22Rv1 (cell line): ENCODE measurements at regions not wholly inside any gene's neighbourhood (a gene's known extent, or its start where the extent isn't known, plus 50 kb on each side); places are given as distances from the start of the nearest gene placed in this dataset.

Experiments used
- CTCF ChIP-seq: fragments of 450-650 bp; IDR thresholded peaks from 2 replicates; pipeline ENCODE4 v1.5.1; 2017; ENCODE audit warnings: mild to moderate bottlenecking
- ZFX ChIP-seq: fragments of 450-650 bp; IDR thresholded peaks from 2 replicates; pipeline ENCODE4 v1.6.1; 2017; ENCODE audit warnings: antibody characterized with exemption, borderline replicate concordance

GRCh38 chr6:14638435-14638905 lies 520.9 kb downstream of the CD83 start:
- TF ChIP-seq CTCF (no peak), ZFX (no peak)
